ENCODE measurements at regions not wholly inside any gene's neighbourhood (a gene's known extent, or its start where the extent isn't known, plus 50 kb on each side); places are given as distances from the start of the nearest gene placed in this dataset.

- no peak for TF ChIP-seq CTCF (IDR thresholded peaks at IDR 0.05; ENCODE audit: insufficient read depth, low read length, poor library complexity, severe bottlenecking)
- TF ChIP-seq EZH2phosphoT487 (conservative IDR thresholded peaks at IDR 0.05; ENCODE audit: low read length), result no peak
Measured at GRCh38 chr6:135594000-135594399, 96.5 kb upstream of the AHI1 start.

All from SU-DHL-6 (cell line).